Activated naive CD4-positive, alpha-beta T cell treated with anti-CD3 and anti-CD28 coated beads for 36 hours (primary cell): ENCODE measurements at regions not wholly inside any gene's neighbourhood (a gene's known extent, or its start where the extent isn't known, plus 50 kb on each side); places are given as distances from the start of the nearest gene placed in this dataset.
"Not testable (repeated sequence)": the region's sequence is repeated elsewhere in the genome, so short reads cannot be mapped to it uniquely, and the experiment has no call there.

Source experiments
- CTCF ChIA-PET: fragments of 350-600 bp; sonication (Branson Sonifier 250); formaldehyde crosslinking; loops from one replicate; lab custom pipeline; 2021; ENCODE audit warnings: antibody characterized with exemption; lab: Charles Lee
- DNase-seq: peaks from one replicate; pipeline ENCODE4 v3.0.0-alpha.2; 2020
- H3K27ac Mint-ChIP-seq: one replicate; pipeline ENCODE4 v1.8.0; 2021; ENCODE audit warnings: mild to moderate bottlenecking, mixed read lengths
- H3K27me3 Mint-ChIP-seq: one replicate; pipeline ENCODE4 v1.8.0; 2021; ENCODE audit warnings: low read depth, mixed read lengths
- H3K36me3 Mint-ChIP-seq: one replicate; pipeline ENCODE4 v1.8.0; 2021; ENCODE audit warnings: low read depth, mixed read lengths
- H3K4me1 Mint-ChIP-seq: one replicate; pipeline ENCODE4 v1.8.0; 2021; ENCODE audit warnings: low read depth, mixed read lengths
- H3K4me3 Mint-ChIP-seq: one replicate; pipeline ENCODE4 v1.8.0; 2021; ENCODE audit warnings: mild to moderate bottlenecking, moderate library complexity, mixed read lengths
- H3K9me3 Mint-ChIP-seq: one replicate; pipeline ENCODE4 v1.8.0; 2021; ENCODE audit warnings: mixed read lengths
- intact Hi-C: fragments of 100-400 bp; cut with micrococcal nuclease; formaldehyde crosslinking; loops from one replicate; pipeline ENCODE4 v1.15.1; 2023

DNA sequence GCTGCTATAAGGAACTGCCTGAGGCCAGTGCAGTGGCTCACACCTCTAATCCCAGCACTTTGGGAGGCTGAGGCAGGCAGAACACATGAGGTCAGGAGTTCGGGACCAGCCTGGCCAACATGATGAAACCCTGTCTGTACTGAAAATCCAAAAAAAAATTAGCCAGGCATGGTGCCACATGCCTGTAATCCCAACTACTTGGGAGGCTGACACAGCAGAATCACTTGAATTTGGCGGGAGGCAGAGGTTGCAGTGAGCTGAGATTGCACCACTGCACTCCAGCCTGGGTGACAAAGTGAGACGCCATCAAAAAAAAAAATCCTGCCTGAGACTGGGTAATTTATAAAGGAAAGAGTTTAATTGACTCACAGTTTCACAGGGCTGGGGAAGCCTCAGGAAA is 247.1 kb upstream of the GHR start:
- H3K4me1 Mint-ChIP-seq, H3K36me3 Mint-ChIP-seq, H3K27me3 Mint-ChIP-seq, intact Hi-C loops, H3K9me3 Mint-ChIP-seq, DNase-seq, CTCF ChIA-PET, H3K27ac Mint-ChIP-seq, H3K4me3 Mint-ChIP-seq: not testable (repeated sequence)

DNA sequence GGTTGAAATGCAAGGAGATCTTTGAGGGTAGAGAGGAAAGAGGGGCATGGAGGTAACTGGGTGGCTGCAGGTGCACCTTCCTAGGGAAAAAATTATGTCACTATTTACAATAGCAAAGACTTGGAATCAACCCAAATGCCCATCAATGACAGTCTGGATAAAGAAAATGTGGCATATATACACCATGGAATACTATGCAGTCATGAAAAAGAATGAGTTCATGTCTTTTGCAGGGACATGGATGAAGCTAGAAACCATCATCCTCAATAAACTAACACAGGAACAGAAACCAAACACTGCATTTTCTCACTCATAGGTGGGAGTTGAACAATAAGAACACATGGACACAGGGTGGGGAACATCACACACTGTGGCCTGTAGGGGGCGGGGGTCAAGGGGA is 243.4 kb upstream of the GHR start:
- DNase-seq, H3K4me3 Mint-ChIP-seq, H3K36me3 Mint-ChIP-seq, intact Hi-C loops, H3K4me1 Mint-ChIP-seq, H3K9me3 Mint-ChIP-seq, H3K27ac Mint-ChIP-seq, CTCF ChIA-PET, H3K27me3 Mint-ChIP-seq: not testable (repeated sequence)

DNA sequence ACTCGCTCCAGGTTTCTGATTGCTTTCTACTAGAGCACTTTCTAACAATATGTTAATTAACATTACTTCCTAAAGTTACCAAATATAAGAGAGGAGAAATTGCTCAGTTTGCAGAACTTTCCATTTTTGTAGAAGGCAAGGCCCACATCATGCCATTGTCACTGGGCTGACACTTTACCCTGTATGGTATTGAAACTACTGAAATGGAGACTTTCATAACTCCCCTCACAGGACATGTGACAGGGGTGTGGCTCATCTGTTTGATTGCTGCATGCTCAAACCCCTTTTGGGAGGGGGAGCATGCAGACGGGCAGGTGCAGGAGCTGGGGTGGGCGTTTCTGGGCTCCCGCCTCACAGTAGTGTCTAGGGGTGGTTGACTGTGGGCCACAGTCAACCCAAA is 206.3 kb upstream of the GHR start:
- intact Hi-C loops = no loop called here
- Mint-ChIP-seq H3K4me3 (no peak overlapping the region), H3K27ac (no peak overlapping the region), H3K4me1 (no peaks in the 10 kb centered on the region), H3K36me3 (no peaks in the 10 kb centered on the region), H3K9me3 (no peaks in the 10 kb centered on the region), H3K27me3 (no peaks in the 10 kb centered on the region)
- CTCF ChIA-PET = no interaction called here
- DNase-seq = no peak

DNA sequence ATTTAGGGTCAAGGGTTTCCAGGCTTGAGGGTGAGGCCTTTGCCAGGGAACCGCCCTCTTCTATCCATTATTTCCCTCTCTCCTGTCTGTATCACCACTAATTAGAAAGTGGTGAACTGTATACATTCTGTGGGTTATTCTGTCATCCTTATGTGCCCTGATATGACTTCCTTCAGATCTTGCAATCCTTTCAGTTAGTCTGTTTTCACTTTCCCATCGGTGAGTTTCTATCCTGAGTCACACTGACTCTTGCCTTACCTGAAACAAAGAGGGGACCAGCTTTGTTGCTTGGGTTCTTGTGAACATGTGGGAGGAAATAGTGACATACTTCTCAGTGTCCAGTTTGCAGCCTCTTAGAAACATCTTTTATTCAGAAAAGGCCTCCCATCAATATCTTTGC is 205.4 kb upstream of the GHR start:
- no peaks in the 10 kb centered on the region for H3K27me3 Mint-ChIP-seq
- no peaks in the 10 kb centered on the region for H3K4me1 Mint-ChIP-seq
- H3K9me3 Mint-ChIP-seq = no peaks in the 10 kb centered on the region
- no peak overlapping the region for H3K4me3 Mint-ChIP-seq
- intact Hi-C loops = no loop called here
- no peaks in the 10 kb centered on the region for H3K36me3 Mint-ChIP-seq
- no peak for DNase-seq
- CTCF ChIA-PET = no interaction called here
- no peak overlapping the region for H3K27ac Mint-ChIP-seq

DNA sequence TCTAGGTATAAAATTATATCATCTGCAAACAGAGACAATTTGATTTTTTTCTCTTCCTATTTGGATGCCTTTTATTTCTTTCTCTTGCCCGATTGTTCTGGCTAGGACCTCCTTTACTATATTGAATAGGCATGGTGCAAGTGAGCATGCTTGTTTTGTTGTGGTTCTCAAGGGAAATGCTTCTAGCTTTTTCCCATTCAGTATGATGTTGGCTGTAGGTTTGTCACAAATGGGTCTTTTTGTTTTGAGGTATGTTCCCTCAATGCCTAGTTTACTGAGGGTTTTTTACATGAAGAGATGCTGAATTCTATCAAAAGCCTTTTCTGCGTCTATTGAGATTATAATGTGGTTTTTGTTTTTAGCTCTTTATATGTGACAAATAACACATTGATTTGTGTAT is 198.2 kb upstream of the GHR start:
- Mint-ChIP-seq H3K27ac (no peak overlapping the region), H3K36me3 (no peaks in the 10 kb centered on the region), H3K4me1 (no peaks in the 10 kb centered on the region), H3K4me3 (no peak overlapping the region), H3K27me3 (no peaks in the 10 kb centered on the region), H3K9me3 (no peaks in the 10 kb centered on the region)
- DNase-seq = no peak
- intact Hi-C loops = no loop called here
- CTCF ChIA-PET = no interaction called here

DNA sequence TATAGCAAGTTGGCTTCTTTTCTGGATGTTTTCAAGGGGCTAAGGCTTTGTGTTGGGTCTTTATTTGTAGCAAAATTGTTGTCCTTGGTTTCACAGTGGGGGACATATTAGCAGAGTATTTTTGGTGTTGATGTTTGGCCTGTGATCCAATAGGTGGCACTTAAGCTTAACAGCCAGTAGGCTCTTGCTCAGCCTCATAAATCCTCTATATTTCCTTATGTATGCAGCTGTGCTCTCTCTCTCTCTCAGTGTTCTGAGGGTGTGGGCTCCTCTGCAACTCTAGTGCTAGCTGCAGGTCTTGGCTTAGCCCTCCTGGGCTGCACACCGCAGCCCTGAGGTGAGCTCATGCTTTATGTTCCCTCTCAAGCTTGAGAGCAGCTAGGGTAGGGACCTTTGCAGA is 195.0 kb upstream of the GHR start:
- Mint-ChIP-seq H3K27me3 (no peaks in the 10 kb centered on the region), H3K36me3 (no peaks in the 10 kb centered on the region), H3K4me3 (no peak overlapping the region), H3K4me1 (no peaks in the 10 kb centered on the region), H3K27ac (no peak overlapping the region), H3K9me3 (peaks cover 2% of the 10 kb centered on the region)
- CTCF ChIA-PET = no interaction called here
- intact Hi-C loops = no loop called here
- DNase-seq = no peak

DNA sequence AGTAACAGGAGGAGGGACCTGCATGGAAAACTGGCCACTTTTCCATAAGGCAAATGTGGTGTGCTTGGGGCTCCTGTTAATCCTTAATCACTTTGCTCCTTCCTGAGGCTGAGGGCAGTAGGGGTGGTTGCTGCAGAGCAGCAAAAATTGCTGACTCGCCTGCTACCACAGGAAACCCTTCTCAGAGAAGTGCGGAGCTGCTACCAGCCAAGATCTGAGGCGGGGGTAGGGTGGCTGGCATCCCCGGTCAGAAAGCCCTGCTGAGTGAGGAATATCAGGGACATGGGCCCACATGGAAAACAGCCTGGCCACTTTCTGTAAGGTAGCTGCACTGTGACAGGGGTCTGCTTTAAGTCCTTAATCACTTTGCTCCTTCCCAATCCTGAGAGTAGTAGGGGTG is 192.4 kb upstream of the GHR start:
- intact Hi-C loops = no loop called here
- Mint-ChIP-seq H3K27ac (no peak overlapping the region), H3K27me3 (no peaks in the 10 kb centered on the region), H3K9me3 (peaks cover 2% of the 10 kb centered on the region), H3K36me3 (no peaks in the 10 kb centered on the region), H3K4me3 (no peak overlapping the region), H3K4me1 (no peaks in the 10 kb centered on the region)
- CTCF ChIA-PET = no interaction called here
- DNase-seq = no peak

DNA sequence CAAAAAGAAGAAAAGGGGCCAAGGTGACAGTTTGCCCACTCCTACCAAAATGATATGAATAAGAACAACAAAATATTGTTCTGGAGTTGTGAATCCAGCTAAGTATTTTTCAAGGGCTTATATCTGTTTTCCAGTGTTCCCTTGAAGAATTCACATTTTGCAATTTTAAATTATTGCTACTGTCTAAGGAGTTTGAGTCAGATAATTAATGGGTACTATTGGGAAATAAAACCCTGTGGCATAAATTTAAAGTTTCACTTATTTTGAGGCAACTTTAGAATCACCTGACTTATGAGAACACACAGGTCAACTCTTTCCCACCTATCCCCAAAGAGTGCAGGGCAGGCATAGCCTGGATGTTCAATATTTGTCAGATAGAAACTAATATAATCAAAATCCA is 188.0 kb upstream of the GHR start:
- H3K36me3 Mint-ChIP-seq = no peaks in the 10 kb centered on the region
- H3K4me3 Mint-ChIP-seq = no peak overlapping the region
- peaks cover 2% of the 10 kb centered on the region for H3K9me3 Mint-ChIP-seq
- no peaks in the 10 kb centered on the region for H3K4me1 Mint-ChIP-seq
- H3K27me3 Mint-ChIP-seq = no peaks in the 10 kb centered on the region
- DNase-seq = no peak
- intact Hi-C loops = no loop called here
- no peak overlapping the region for H3K27ac Mint-ChIP-seq
- CTCF ChIA-PET = no interaction called here

DNA sequence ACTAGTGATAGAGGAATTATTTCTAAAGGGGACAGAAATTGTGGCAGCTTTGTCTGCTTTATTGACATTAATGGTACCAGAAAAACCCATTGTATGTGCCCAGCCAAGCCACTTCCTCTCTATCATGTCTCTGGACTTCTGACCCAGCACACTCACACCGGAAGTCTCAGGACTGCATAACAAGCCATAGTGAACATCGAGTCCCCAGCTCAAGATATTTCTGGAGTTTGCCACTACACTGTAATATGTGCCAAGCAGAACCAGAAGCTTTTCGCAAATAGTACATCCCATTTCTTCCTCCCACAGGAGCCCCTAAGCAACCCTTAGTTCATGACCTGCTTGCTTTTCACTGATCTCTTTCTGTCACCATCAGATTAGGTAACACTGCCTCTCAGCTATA is 187.4 kb upstream of the GHR start:
- intact Hi-C loops = no loop called here
- H3K27me3 Mint-ChIP-seq = no peaks in the 10 kb centered on the region
- H3K4me3 Mint-ChIP-seq = no peak overlapping the region
- H3K9me3 Mint-ChIP-seq = peaks cover 2% of the 10 kb centered on the region
- H3K4me1 Mint-ChIP-seq = no peaks in the 10 kb centered on the region
- DNase-seq = no peak
- H3K36me3 Mint-ChIP-seq = no peaks in the 10 kb centered on the region
- CTCF ChIA-PET = no interaction called here
- no peak overlapping the region for H3K27ac Mint-ChIP-seq

DNA sequence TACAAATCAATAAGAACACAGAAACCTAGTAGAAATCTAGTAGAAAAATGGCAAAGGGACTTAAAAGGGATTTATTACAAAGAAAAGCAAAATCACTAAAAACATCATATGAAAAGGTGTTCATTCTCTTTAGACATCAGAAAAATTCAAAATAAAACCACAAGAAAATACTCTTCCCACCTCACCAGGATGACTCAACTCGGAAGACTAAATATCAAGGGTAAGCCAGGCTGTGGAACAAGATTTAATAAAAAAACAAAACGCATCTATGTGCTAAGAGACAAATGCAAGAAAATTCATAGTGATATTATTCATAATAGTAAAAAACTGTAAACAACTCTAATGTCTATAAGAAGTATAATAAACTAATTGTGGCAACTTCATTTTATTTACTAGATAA is 181.6 kb upstream of the GHR start:
- DNase-seq = no peak
- Mint-ChIP-seq H3K27ac (no peak overlapping the region), H3K4me3 (no peak overlapping the region), H3K36me3 (no peaks in the 10 kb centered on the region), H3K4me1 (no peaks in the 10 kb centered on the region), H3K27me3 (no peaks in the 10 kb centered on the region), H3K9me3 (no peaks in the 10 kb centered on the region)
- CTCF ChIA-PET = no interaction called here
- intact Hi-C loops = no loop called here

DNA sequence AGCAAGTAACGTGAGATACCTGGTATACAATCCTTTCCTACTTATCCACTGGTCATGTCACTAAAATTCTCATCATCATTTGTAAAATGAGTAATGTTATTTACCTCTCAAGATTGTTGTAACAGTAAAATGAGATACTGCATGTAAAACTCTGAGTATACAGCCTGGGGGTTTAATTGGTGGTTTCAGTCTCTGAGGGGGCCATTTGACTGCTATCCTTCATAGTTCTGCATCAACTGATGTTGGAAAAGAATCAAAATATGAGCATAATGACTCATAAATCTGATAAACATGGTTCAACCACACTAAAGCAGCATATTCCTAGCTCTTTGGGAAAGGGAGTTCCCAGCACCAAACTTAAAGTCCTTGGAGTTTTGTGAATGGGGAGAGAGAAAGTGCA is 181.0 kb upstream of the GHR start:
- Mint-ChIP-seq H3K9me3 (no peaks in the 10 kb centered on the region), H3K4me3 (no peak overlapping the region), H3K27ac (no peak overlapping the region), H3K27me3 (no peaks in the 10 kb centered on the region), H3K36me3 (no peaks in the 10 kb centered on the region), H3K4me1 (no peaks in the 10 kb centered on the region)
- intact Hi-C loops = no loop called here
- no peak for DNase-seq
- CTCF ChIA-PET = no interaction called here

DNA sequence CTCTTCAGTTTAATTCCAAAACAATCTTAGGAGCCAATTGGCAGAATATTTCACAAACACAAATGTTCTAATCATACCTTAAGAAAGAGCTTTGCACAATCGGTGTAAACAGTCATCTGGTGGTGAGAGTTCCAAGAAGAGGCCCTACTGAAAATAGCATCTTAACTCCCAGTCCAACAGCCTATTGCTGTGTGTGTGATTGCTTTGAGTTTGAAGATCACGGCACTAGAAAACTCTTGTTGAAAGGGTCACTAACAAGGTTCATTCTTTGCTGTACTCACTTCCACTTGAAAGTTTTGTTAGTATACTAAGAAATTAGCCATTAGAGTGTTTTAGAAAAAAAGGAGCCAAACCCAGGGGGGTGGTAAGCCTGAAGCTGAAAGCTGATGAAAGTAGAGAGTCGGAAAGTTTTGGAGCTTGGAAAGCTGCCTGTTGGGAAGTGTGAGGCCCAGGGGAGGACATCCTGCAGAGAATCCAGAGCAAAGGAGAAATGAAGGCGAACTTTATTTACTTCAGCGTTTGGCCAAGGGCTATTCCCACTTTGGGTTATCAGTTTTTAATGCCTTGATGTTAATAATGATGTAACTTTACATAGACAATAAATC is 180.3 kb upstream of the GHR start:
- Mint-ChIP-seq H3K27ac (no peak overlapping the region), H3K36me3 (no peaks in the 10 kb centered on the region), H3K4me3 (no peak overlapping the region), H3K27me3 (no peaks in the 10 kb centered on the region), H3K9me3 (no peaks in the 10 kb centered on the region), H3K4me1 (no peaks in the 10 kb centered on the region)
- DNase-seq = no peak
- CTCF ChIA-PET = no interaction called here
- intact Hi-C loops = no loop called here

DNA sequence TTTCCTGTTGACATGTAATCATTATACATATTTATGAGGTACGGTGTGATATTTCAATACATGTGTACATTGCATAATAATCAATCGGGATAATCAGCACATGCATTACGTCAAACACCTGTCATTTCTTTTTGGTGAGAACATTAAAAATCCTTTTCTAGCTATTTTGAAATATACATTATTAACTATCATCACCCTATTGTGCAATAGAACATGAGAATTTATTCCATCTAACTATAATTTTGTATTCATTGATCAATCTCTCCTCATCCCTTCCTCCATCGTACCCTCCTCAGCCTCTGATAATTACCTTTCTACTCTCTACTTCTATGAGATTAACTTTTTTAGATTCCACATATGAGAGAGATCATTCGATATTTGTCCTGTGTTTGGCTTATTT is 170.9 kb upstream of the GHR start:
- Mint-ChIP-seq H3K4me1 (no peaks in the 10 kb centered on the region), H3K27me3 (no peaks in the 10 kb centered on the region), H3K36me3 (no peaks in the 10 kb centered on the region), H3K9me3 (peaks cover 2% of the 10 kb centered on the region), H3K27ac (no peak overlapping the region), H3K4me3 (no peak overlapping the region)
- DNase-seq = no peak
- CTCF ChIA-PET = no interaction called here
- intact Hi-C loops = no loop called here

DNA sequence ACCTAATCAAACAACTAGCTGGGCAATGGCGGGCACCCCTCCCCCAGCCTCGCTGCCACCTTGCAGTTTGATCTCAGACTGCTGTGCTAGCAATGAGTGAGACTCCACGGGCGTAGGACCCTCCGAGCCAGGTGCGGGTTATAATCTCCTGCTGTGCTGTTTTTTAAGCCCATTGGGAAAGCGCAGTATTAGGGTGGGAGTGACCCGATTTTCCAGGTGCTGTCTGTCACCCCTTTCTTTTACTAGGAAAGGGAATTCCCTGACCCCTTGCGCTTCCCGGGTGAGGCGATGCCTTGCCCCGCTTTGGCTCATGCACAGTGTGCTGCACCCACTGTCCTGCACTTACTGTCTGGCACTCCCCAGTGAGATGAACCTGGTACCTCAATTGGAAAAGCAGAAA is 163.3 kb upstream of the GHR start:
- intact Hi-C loops, H3K27ac Mint-ChIP-seq, H3K4me1 Mint-ChIP-seq, DNase-seq, H3K27me3 Mint-ChIP-seq, CTCF ChIA-PET, H3K36me3 Mint-ChIP-seq, H3K4me3 Mint-ChIP-seq, H3K9me3 Mint-ChIP-seq: not testable (repeated sequence)
